Activated naive CD4-positive, alpha-beta T cell treated with anti-CD3 and anti-CD28 coated beads for 36 hours (primary cell): ENCODE measurements at regions not wholly inside any gene's neighbourhood (a gene's known extent, or its start where the extent isn't known, plus 50 kb on each side); places are given as distances from the start of the nearest gene placed in this dataset.

Source experiments
- CTCF ChIA-PET: fragments of 350-600 bp; sonication (Branson Sonifier 250); formaldehyde crosslinking; loops from one replicate; lab custom pipeline; 2021; ENCODE audit warnings: antibody characterized with exemption; lab: Charles Lee
- DNase-seq: peaks from one replicate; pipeline ENCODE4 v3.0.0-alpha.2; 2020
- H3K27ac Mint-ChIP-seq: one replicate; pipeline ENCODE4 v1.8.0; 2021; ENCODE audit warnings: mild to moderate bottlenecking, mixed read lengths
- H3K27me3 Mint-ChIP-seq: one replicate; pipeline ENCODE4 v1.8.0; 2021; ENCODE audit warnings: low read depth, mixed read lengths
- H3K36me3 Mint-ChIP-seq: one replicate; pipeline ENCODE4 v1.8.0; 2021; ENCODE audit warnings: low read depth, mixed read lengths
- H3K4me1 Mint-ChIP-seq: one replicate; pipeline ENCODE4 v1.8.0; 2021; ENCODE audit warnings: low read depth, mixed read lengths
- H3K4me3 Mint-ChIP-seq: one replicate; pipeline ENCODE4 v1.8.0; 2021; ENCODE audit warnings: mild to moderate bottlenecking, moderate library complexity, mixed read lengths
- H3K9me3 Mint-ChIP-seq: one replicate; pipeline ENCODE4 v1.8.0; 2021; ENCODE audit warnings: mixed read lengths
- intact Hi-C: fragments of 100-400 bp; cut with micrococcal nuclease; formaldehyde crosslinking; loops from one replicate; pipeline ENCODE4 v1.15.1; 2023

DNA sequence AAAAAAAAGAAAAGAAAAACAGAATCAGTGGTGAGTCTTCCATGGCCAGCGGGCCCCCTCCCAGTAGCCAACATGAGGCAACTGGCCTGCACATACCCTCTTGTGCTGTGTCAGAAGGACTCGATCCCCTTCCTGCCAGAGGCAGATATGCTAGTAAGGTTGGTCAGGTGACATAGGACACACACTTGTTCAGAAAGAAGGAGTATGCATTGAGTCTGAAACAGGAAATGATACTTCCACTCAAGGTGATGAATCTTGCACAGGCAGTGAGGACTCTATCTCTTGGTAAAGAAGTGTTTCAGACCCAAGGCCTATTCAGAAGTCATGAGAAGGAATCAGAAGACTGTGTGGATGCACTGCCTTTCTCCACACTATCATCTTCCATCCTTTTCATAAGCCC is 269.7 kb upstream of the FAR2 start:
- intact Hi-C loops, result loop anchor here (10.0 kb wide), 1 partner anchor 1145 kb away; no protein-coding TSS in a partner anchor
- no peaks in the 10 kb centered on the region for H3K9me3 Mint-ChIP-seq
- H3K4me1 Mint-ChIP-seq, result no peaks in the 10 kb centered on the region
- CTCF ChIA-PET, result no interaction called here
- H3K27ac Mint-ChIP-seq, result no peak overlapping the region
- H3K36me3 Mint-ChIP-seq, result no peaks in the 10 kb centered on the region
- no peak overlapping the region for H3K4me3 Mint-ChIP-seq
- no peak for DNase-seq
- H3K27me3 Mint-ChIP-seq, result no peaks in the 10 kb centered on the region

DNA sequence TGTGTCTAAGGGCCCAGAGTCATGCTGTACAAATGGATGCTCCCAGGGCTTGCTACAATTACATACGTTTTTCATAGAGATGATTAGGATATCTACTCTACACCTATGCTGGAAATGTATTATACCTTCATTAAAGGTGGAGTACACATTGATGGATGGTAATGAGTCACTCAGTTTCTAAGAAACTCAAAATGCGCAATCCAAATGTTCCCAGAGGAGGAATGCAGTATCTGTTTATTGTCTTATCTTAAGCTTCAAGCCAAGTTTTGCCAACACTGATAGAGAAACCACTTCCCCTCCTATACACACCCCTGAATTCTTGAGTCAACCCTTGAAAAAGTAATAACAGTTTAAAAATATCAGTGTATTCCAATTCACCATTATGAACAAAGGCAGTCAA is 266.6 kb upstream of the FAR2 start:
- Mint-ChIP-seq H3K9me3 (no peaks in the 10 kb centered on the region), H3K27ac (no peak overlapping the region), H3K27me3 (no peaks in the 10 kb centered on the region), H3K4me1 (no peaks in the 10 kb centered on the region), H3K4me3 (no peak overlapping the region), H3K36me3 (no peaks in the 10 kb centered on the region)
- DNase-seq, result no peak
- intact Hi-C loops, result no loop called here
- CTCF ChIA-PET, result interaction anchor here (1.1 kb wide), 1 partner anchor 9 kb away, joined by 3 read pairs; no protein-coding TSS in a partner anchor

DNA sequence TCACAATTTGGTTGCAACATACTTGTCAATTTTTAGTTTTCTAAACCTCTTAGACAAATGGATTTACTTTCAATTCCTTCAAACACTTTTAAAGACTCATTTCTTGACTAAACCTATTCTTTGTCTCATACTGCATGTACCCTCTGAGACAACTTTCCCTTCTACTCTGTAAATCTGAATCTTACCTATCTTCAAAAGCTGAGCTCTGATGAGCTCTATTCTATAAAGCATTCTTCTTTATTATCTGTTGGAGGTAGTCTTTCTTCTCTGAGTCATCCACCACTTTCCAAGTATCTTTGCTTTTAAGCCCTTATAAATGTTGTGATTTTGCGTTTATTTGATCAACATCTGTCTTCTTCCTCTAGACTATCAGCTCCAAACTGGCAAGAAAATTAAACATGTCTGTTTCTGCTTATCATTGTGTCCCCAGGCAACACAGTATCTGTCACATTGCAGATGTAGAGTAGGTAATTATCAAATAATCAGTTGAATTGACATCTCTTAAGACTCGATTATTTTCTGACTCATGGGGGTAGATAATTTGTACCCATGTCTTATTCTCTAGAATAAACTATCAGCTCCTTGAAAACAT is 265.6 kb upstream of the FAR2 start:
- no peak overlapping the region for H3K4me3 Mint-ChIP-seq
- H3K9me3 Mint-ChIP-seq, result no peaks in the 10 kb centered on the region
- no peaks in the 10 kb centered on the region for H3K36me3 Mint-ChIP-seq
- no peak for DNase-seq
- intact Hi-C loops, result no loop called here
- no peaks in the 10 kb centered on the region for H3K4me1 Mint-ChIP-seq
- no peaks in the 10 kb centered on the region for H3K27me3 Mint-ChIP-seq
- CTCF ChIA-PET, result interaction anchor here (0.5 to 1.1 kb wide), 2 partner anchors 10 to 299 kb away, joined by 3 read pairs; no protein-coding TSS in a partner anchor
- no peak overlapping the region for H3K27ac Mint-ChIP-seq

DNA sequence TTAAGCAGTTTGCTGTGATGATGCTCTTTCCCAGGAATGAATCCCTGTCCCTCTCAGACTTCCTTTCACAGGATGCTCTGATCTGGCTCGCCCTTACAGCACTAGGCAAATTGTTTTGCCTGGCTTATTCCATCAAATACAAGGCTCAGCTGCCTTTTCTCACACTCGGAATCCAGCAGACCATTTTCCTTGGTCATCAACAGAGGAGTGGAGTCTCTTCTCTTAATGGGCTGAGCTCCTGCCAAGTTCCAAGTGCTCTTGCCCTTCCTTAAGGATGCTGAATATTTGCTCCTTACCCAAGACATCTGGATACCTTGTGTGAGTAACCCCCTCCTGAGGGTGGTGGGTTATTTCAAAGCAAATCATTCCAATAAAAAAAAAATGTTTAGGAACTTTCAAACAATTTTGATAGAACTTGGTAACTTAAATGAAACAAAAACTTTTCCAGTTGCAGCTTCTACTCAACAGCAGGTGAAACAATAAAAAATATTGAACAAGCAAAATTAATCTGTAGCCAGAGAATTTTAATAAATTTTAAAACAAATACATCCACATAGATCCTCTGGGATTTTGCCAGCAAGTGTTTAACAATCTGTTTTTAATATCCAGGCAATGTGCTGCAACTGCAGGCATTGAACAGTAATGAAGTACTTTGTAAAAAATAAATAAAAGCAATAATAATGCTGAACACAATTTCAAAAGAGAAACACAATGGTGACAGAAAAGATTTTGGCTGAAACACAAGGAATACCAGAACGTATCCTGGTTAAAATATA is 264.0 kb upstream of the FAR2 start:
- no peaks in the 10 kb centered on the region for H3K27me3 Mint-ChIP-seq
- H3K4me3 Mint-ChIP-seq, result no peak overlapping the region
- no peaks in the 10 kb centered on the region for H3K9me3 Mint-ChIP-seq
- DNase-seq, result no peak
- H3K4me1 Mint-ChIP-seq, result no peaks in the 10 kb centered on the region
- no peaks in the 10 kb centered on the region for H3K36me3 Mint-ChIP-seq
- CTCF ChIA-PET, result interaction anchor here (0.6 to 0.7 kb wide), 2 partner anchors 115 to 1023 kb away, joined by 3 to 4 read pairs; no protein-coding TSS in a partner anchor
- intact Hi-C loops, result no loop called here
- no peak overlapping the region for H3K27ac Mint-ChIP-seq

DNA sequence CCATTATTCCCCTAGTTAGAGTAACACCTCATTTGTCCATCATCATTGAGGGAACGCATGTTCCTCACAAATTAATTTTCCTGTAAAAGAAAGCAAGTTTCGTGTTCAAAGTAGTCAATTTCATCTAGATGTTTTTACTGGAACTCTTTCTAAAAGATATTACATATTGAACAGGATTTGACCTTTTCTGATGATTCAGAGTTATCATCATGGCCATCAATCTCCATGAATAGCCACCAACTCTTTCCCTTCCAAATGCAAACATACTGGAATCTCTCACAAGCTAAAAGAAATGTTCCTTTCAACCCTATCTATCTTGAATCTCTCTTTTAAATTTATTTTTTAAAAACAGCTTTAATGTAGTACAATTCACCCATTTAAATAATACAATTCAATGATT is 263.1 kb upstream of the FAR2 start:
- intact Hi-C loops, result no loop called here
- no peak for DNase-seq
- H3K4me3 Mint-ChIP-seq, result no peak overlapping the region
- no peak overlapping the region for H3K27ac Mint-ChIP-seq
- no peaks in the 10 kb centered on the region for H3K36me3 Mint-ChIP-seq
- no peaks in the 10 kb centered on the region for H3K9me3 Mint-ChIP-seq
- CTCF ChIA-PET, result no interaction called here
- no peaks in the 10 kb centered on the region for H3K27me3 Mint-ChIP-seq
- H3K4me1 Mint-ChIP-seq, result no peaks in the 10 kb centered on the region

DNA sequence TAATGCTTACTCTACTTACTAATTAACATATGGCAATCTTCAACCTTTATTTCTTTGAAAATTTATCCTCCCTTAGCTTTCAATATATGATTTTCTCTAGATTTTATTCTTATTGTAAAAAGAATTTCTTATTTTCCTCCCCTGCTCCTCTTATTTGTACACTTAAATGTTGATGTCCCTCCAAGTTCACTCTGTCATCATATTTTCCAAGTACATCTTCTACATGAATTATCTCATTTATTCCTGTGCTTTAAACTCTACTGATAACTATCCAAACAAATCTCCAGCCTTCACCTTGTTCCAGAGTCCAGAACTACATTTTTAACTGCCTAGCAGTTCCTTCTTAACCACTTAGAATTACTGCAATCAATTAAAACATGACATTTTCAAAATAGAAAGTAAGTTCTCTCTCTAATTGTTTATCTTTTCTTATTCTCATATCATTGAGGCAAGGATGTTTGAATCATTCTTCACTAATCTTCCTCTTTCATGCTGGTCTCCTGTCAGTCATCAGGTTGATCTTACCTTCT is 261.6 kb upstream of the FAR2 start:
- no peak for DNase-seq
- no peaks in the 10 kb centered on the region for H3K9me3 Mint-ChIP-seq
- no peaks in the 10 kb centered on the region for H3K36me3 Mint-ChIP-seq
- H3K4me3 Mint-ChIP-seq, result no peak overlapping the region
- no peaks in the 10 kb centered on the region for H3K27me3 Mint-ChIP-seq
- CTCF ChIA-PET, result no interaction called here
- H3K4me1 Mint-ChIP-seq, result no peaks in the 10 kb centered on the region
- intact Hi-C loops, result no loop called here
- no peak overlapping the region for H3K27ac Mint-ChIP-seq

DNA sequence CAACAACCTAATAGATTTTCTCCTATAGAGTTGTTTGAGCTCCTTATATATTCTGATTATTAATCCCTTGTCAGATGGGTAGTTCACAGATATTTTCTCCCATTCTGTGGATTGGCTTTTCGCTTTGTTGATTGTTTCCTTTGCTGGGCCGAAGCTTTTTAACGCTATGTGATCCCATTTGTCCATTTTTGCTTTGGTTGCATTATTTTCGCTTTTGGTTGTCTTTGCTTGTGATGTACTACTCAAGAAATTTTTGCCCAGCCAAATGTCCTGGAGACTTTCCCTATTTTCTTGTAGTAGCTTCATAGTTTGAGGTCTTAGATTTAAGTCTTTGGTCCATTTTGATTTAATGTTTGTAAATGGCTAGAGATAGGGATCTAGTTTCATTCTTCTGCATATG is 258.4 kb upstream of the FAR2 start:
- CTCF ChIA-PET, result no interaction called here
- intact Hi-C loops, result no loop called here
- no peaks in the 10 kb centered on the region for H3K9me3 Mint-ChIP-seq
- no peaks in the 10 kb centered on the region for H3K36me3 Mint-ChIP-seq
- H3K4me3 Mint-ChIP-seq, result no peak overlapping the region
- H3K27me3 Mint-ChIP-seq, result no peaks in the 10 kb centered on the region
- no peaks in the 10 kb centered on the region for H3K4me1 Mint-ChIP-seq
- no peak for DNase-seq
- no peak overlapping the region for H3K27ac Mint-ChIP-seq

DNA sequence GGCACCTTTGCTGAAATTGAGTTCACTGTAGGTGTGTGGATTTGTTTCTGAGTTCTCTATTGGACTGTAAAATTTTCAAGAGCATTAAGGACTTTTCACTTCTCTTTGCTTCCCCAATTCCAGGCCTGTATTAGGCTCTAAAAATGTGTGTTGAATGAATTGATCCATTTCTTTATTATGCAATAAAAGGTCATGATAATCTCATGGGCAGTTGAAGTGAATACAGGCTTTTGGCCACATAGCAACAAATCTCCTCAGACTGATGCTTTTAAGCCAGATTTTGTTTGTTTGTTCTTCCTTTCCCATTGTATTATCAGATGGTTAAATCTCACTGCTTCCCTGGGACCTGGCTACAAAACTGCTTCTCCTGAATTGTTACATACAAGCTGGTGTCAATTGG is 258.0 kb upstream of the FAR2 start:
- H3K4me3 Mint-ChIP-seq, result no peak overlapping the region
- H3K27me3 Mint-ChIP-seq, result no peaks in the 10 kb centered on the region
- H3K27ac Mint-ChIP-seq, result no peak overlapping the region
- DNase-seq, result no peak
- CTCF ChIA-PET, result no interaction called here
- no peaks in the 10 kb centered on the region for H3K4me1 Mint-ChIP-seq
- intact Hi-C loops, result no loop called here
- no peaks in the 10 kb centered on the region for H3K9me3 Mint-ChIP-seq
- no peaks in the 10 kb centered on the region for H3K36me3 Mint-ChIP-seq

DNA sequence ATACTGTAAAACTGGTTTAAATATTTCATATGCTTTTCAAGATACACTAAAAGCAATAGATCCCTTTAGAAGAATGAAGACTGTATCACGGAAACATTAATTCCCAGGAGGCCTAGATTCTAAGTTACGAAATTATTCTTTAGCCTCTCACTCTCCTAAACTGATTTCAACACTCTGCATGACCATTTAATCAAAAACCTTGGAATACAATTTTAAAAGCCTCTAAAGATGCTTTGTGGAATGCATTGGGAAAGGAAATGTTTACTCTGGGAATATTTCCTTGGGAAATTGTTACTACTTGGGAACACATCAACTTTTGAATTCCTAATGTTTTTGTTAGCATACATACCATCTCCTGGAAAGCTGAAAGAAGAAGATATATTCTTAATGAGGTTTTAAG is 255.7 kb upstream of the FAR2 start:
- Mint-ChIP-seq H3K27ac (no peak overlapping the region), H3K27me3 (no peaks in the 10 kb centered on the region), H3K4me3 (no peak overlapping the region), H3K9me3 (peaks cover 3% of the 10 kb centered on the region), H3K4me1 (no peaks in the 10 kb centered on the region), H3K36me3 (no peaks in the 10 kb centered on the region)
- CTCF ChIA-PET, result no interaction called here
- intact Hi-C loops, result no loop called here
- DNase-seq, result no peak

DNA sequence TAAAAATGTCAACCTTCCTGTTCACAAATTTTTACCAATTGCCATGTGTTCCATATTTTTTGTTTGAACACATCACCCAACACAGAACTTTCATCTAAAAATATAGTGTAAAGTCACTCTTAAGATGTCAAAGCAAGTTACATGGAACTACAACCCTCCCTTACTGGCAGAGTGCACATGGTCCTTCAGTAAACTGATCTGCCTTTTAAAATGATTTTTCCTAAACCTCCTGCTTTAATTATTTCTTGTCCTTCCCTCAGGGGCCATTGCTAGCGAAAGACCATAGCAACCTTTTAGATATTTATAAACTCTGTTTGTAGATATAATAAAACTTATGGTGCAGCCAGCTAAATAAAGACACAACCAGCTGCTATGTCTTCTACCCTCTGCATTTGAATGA is 255.2 kb upstream of the FAR2 start:
- CTCF ChIA-PET, result no interaction called here
- intact Hi-C loops, result no loop called here
- H3K27me3 Mint-ChIP-seq, result no peaks in the 10 kb centered on the region
- DNase-seq, result no peak
- H3K4me3 Mint-ChIP-seq, result no peak overlapping the region
- no peak overlapping the region for H3K27ac Mint-ChIP-seq
- no peaks in the 10 kb centered on the region for H3K4me1 Mint-ChIP-seq
- no peaks in the 10 kb centered on the region for H3K36me3 Mint-ChIP-seq
- H3K9me3 Mint-ChIP-seq, result peaks cover 3% of the 10 kb centered on the region

DNA sequence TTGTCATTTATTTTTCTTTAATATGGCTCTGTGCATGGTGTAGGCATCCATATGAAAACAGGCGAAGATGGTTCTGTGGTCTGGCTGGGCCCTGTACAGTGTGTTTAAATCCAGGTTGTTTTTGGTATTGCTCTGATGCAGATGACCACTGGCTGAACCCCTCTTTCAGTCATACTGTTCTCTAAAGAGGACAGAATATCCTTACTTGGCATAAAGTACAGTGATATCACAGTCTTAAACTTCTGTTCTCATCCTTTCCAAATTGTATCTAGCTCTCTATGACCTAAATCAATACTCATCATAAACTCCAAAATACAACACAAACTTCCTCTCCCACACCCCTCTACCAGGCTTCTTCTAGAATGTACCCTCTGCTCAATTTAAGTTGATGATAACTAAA is 252.7 kb upstream of the FAR2 start:
- no peaks in the 10 kb centered on the region for H3K36me3 Mint-ChIP-seq
- intact Hi-C loops, result no loop called here
- no peaks in the 10 kb centered on the region for H3K27me3 Mint-ChIP-seq
- no peaks in the 10 kb centered on the region for H3K4me1 Mint-ChIP-seq
- CTCF ChIA-PET, result no interaction called here
- DNase-seq, result no peak
- no peak overlapping the region for H3K4me3 Mint-ChIP-seq
- peaks cover 16% of the 10 kb centered on the region for H3K9me3 Mint-ChIP-seq
- no peak overlapping the region for H3K27ac Mint-ChIP-seq

DNA sequence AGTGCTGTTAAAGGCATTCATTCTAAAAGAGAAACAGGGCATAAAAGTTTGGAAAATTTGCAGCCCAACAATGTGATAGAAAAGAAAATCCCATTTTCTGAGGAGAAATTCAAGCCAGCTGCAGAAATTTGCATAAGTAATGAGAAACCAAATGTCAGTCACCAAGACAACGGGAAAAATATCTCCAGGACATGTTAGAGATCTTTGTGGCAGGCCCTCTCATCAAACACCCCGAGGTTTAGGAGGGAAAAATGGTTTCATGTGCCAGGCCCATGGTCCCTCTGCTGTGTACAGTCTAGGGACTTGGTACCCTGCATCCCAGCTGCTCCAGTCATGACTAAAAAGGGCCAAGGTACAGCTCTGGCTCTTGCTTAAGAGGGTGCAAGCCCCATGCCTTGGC is 251.0 kb upstream of the FAR2 start:
- no peak overlapping the region for H3K4me3 Mint-ChIP-seq
- H3K9me3 Mint-ChIP-seq, result peaks cover 23% of the 10 kb centered on the region
- no peak overlapping the region for H3K27ac Mint-ChIP-seq
- no peaks in the 10 kb centered on the region for H3K4me1 Mint-ChIP-seq
- H3K36me3 Mint-ChIP-seq, result no peaks in the 10 kb centered on the region
- CTCF ChIA-PET, result no interaction called here
- intact Hi-C loops, result no loop called here
- H3K27me3 Mint-ChIP-seq, result no peaks in the 10 kb centered on the region
- DNase-seq, result no peak

DNA sequence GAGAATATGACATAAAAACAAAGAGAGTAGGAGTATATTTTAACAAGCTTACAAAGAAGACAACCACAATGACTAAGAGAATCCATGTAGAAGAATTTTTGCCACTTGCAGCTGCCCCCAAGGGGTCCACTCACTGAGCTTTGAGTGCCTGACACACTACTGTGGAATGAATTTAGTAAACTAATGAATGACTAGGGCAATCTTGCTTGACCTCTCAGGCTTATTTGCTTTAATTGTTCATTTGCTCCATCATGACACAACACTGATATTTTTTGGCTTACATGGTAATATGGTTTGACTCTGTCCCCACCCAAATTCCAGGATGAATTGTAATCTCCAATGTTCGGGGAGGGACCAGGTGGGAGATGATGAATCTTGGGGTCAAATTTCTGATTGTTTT is 249.1 kb upstream of the FAR2 start:
- CTCF ChIA-PET, result no interaction called here
- Mint-ChIP-seq H3K36me3 (no peaks in the 10 kb centered on the region), H3K9me3 (peaks cover 24% of the 10 kb centered on the region), H3K27me3 (no peaks in the 10 kb centered on the region), H3K27ac (no peak overlapping the region), H3K4me3 (no peak overlapping the region), H3K4me1 (no peaks in the 10 kb centered on the region)
- no peak for DNase-seq
- intact Hi-C loops, result no loop called here
